ENCODE measurements at regions not wholly inside any gene's neighbourhood (a gene's known extent, or its start where the extent isn't known, plus 50 kb on each side); places are given as distances from the start of the nearest gene placed in this dataset.

DNA sequence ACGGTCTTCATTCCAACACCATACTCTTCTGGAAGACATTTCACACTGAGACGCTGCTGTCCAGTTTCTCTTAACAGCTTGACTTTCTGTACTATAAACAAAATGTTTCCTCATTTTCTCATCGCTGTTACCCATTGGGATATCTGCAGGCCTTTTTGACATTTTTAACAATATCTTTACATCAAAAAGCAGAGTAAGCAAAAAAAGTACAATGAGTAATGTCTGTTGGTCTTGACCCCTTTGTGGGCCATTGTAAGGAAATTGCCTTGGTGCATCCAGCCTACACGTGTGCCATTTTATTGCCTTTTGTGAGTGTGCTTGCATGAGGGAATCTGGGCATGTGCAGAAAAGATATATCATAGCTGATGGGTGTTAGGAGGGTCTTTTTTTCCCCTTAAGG is 129.1 kb upstream of the MANEA start:
- FAIRE-seq, result no peak
- TF ChIP-seq, protein P1, sequence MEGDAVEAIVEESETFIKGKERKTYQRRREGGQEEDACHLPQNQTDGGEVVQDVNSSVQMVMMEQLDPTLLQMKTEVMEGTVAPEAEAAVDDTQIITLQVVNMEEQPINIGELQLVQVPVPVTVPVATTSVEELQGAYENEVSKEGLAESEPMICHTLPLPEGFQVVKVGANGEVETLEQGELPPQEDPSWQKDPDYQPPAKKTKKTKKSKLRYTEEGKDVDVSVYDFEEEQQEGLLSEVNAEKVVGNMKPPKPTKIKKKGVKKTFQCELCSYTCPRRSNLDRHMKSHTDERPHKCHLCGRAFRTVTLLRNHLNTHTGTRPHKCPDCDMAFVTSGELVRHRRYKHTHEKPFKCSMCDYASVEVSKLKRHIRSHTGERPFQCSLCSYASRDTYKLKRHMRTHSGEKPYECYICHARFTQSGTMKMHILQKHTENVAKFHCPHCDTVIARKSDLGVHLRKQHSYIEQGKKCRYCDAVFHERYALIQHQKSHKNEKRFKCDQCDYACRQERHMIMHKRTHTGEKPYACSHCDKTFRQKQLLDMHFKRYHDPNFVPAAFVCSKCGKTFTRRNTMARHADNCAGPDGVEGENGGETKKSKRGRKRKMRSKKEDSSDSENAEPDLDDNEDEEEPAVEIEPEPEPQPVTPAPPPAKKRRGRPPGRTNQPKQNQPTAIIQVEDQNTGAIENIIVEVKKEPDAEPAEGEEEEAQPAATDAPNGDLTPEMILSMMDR (IDR thresholded peaks at IDR 0.05; ENCODE audit: insufficient read depth, missing control alignments), result no peak
- no peak for DNase-seq (ENCODE audit: insufficient read length, low spot score)

GRCh38 chr6:95469511-95469910 is 107.8 kb upstream of the MANEA start:
- FAIRE-seq (no peak), DNase-seq (ENCODE audit: insufficient read length, low spot score) (no peak)
- TF ChIP-seq, protein P1 (IDR thresholded peaks at IDR 0.05; ENCODE audit: insufficient read depth, missing control alignments), result no peak

DNA sequence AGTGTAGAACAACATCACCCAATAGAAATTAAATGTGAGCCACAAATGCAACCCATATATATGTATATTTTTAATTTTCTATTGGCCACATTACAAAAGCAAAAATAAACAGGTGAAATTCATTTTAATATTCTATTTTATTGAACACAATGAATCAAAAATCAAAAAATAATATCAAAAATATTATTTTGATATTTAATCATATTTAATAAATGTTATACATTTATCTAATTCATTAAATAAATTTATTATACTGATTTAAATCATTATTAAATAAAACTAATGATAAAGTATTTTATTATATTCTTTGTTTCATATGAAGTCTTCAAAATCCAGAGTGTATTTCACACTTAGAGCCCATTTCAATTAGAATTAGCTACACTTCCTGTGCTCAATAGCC is 98.4 kb upstream of the MANEA start:
- DNase-seq (ENCODE audit: insufficient read length, low spot score) (no peak), FAIRE-seq (no peak)
- TF ChIP-seq, protein P1 (IDR thresholded peaks at IDR 0.05; ENCODE audit: insufficient read depth, missing control alignments), result no peak

GRCh38 chr6:95487817-95488216 is 89.5 kb upstream of the MANEA start:
- DNase-seq (ENCODE audit: insufficient read length, low spot score), result no peak

DNA sequence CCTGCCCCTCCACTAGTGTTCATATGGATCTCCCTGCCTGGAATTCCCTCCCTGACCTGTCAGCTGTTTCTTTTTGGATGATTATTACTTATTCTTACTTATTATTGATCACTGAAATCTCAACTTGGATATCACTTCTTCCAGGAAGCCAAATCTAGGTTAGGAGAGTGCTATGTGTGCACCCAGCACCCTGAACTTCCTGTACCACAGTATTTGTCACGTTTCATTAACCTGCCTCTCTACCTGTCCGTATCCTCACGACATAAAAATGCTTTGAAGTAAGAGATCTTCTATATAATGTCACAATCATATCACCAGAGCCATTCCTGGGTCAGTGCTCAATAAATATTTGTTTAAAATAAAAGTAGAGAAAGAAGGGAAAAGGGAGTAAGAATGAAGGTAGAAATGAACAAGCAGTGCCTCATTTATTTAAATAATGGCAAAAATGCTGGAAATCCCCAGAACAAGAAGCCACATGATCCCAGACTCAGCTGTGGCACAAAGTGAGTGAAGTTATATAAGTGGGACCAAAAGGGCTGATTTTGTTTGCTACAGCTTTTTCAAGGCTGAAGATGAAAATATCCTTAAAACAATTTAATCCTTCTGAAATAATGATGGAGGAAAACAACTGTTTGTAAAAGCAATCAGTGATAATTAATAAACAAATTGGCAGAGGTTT is 88.0 kb upstream of the MANEA start:
- DNase-seq (ENCODE audit: insufficient read length, low spot score), result no peak
- no peak for FAIRE-seq
- TF ChIP-seq, protein P1 (IDR thresholded peaks at IDR 0.05; ENCODE audit: insufficient read depth, missing control alignments), result no peak

More at GRCh38 chr6:95487817-95488216, 89.5 kb upstream of the MANEA start:
- TF ChIP-seq, protein P1 (IDR thresholded peaks at IDR 0.05; ENCODE audit: insufficient read depth, missing control alignments), result no peak
- no peak for FAIRE-seq

DNA sequence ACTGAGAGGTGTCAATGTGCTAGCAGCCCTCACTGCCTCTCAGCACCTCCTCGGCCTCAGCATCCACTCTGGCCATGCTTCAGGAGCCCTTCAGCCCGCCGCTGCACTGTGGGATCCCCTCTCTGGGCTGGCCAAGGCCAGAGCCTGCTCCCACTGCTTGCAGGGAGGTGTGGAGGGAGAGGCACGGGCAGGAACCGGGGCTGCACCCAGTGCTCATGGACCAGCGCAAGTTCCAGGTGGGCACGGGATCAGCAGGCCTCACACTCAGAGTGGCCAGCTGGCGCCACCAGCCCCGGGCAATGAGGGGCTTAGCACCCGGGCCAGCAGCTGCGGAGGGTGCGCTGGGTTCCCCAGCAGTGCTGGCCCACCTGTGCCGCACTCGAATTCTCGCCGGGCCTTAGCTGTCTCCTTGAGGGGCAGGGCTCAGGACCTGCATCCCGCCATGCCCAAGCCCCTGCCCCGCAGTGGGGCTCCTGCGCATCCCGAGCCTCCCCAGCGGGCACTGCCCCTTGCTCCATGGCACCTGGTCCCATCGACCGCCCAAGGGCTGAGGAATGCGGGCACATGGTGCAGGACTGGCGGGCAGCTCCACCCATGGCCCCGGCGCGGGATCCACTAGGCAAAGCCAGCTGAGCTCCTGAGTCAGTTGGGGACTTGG is 80.4 kb upstream of the MANEA start:
- FAIRE-seq (no peak), DNase-seq (ENCODE audit: insufficient read length, low spot score) (no peak)
- TF ChIP-seq, protein P1 (IDR thresholded peaks at IDR 0.05; ENCODE audit: insufficient read depth, missing control alignments), result no peak
